HG03442 (cell line): ENCODE measurements at regions not wholly inside any gene's neighbourhood (a gene's known extent, or its start where the extent isn't known, plus 50 kb on each side); places are given as distances from the start of the nearest gene placed in this dataset.

Experiments
- ATAC-seq: cut with Tn5 transposase; IDR thresholded peaks from one replicate; pipeline ENCODE4 v1.9.1; 2021; ENCODE audit warnings: mild to moderate bottlenecking, moderate library complexity; ENCODE audit not compliant: unreplicated experiment

- ATAC-seq: no peak
Measured at GRCh38 chr5:125117566-125117965, 371.1 kb upstream of the ZNF608 start.

DNA sequence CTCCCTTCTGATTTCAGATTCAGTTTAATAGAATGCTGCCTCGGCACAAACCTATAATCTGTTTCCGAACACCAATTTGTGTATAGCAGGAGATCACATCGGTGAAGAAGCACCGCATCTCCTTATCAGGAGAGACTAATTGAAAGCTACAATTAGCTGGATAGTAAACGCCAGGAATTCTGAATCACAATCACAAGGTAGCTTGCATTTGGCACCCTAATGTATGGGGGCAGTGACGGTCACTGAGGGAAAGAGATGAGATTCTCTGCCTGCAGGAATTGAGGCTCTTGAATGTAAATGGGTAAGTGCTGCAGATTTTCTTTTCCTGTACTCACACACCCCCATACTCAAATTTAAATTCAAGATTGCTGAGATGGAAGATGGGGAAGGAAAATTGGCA lies 373.6 kb upstream of the ZNF608 start:
- no peak for ATAC-seq

DNA sequence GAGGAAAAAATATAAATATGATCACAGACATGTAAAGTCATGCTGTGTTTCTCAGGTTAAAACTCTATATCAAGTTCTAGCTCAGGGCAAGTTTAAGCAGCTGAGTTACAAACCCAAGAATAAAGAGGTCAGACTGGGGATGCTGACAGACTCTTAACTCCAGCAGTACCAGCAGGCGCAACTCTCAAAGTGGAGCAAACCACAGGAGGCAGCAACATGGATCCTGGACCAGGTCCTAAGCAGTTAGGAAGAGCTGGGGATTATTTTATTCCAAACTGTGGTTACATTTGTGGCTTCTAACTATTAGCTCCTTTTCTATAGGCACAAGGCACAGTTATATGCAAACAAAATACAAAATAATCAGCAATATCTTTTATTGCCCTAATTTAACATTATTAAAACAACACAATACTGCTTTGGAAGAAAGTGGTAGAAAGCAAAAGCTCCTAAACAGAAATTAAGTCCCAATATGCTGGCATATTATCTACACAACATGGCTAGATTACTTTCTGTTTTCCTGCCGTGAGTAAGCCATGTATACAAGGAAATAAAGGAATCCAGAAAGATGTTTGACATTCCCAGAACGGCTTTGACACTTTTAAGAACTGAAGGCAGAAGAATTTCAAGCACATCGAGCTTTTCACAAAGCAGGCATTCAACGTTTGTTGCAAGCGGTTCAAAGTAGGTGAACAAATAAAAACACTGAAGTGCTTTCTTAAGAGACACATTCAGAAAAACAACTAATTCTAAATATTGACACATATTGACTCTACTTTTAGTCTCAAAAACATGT lies 378.8 kb upstream of the ZNF608 start:
- ATAC-seq: no peak

GRCh38 chr5:125126050-125126449 lies 379.6 kb upstream of the ZNF608 start:
- ATAC-seq: no peak

DNA sequence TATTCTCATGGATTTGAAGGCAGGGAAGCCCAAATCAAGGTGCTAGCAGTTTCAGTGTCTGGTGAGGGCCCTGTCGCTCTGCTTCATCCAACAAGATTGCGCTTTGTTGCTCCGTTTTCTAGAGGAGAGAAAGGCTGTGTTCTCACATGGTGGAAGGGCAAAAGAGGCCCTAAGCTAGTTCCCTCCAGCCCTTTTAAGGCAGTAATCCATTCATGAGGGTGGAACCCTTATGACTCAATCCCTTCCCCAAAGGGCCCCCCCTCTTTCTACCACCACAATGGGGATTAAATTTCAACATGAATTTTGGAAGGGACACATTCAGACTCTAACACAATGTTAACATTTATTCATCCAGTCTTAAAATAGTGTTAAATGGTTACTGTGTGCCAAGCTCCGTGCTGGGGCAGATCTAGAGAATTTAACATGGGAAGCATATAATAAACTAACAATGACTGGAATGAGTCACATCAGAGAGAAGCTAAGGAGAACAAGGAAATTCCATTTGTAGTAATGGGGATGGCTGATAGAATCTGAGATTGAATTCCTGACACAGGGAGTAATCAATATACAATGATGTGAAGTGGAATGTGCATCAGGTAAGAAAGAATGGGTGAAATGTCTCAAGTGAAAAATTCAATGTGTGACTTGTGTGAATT lies 382.8 kb upstream of the ZNF608 start:
- ATAC-seq: no peak

- ATAC-seq: no peak
Measured at GRCh38 chr5:125130591-125130990, 384.2 kb upstream of the ZNF608 start.

DNA sequence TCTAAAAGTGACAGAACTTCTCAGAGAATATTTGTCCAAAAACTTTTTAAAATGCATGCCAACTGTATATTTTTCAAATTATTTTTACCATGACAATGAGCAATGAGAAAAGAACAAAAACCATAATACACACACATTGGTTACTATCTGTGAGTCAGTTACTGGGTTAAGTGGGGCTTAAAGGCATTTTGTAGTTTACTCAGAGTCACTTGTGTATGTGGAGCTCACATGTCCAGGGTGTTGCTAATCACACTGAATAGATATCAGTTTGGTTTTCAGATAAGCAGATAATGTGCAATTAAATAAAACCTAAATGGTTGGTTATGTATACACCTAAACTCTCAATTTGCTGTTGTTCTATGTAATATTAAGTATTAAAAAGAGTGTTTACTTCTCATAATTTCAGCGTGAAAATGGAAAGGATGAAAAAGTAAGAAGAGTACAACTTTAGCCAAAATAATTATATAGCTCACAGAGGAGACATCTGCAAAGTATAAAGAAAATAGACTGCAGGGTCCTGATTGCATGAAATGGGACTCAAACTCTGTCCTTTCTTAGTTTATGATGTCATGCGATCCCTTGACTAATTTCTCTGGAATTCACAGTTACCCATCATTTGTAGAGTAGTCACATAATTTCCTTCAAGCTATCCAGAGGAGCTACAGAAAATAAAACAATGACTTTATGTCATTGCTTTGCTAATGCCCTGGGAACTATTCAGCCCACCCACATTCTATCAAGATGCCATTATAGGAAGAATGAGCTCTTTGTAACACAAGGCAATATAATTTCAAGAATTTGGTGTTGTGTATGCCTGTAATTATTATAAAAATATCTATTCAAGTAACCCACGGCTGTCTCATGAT lies 388.0 kb upstream of the ZNF608 start:
- no peak for ATAC-seq

DNA sequence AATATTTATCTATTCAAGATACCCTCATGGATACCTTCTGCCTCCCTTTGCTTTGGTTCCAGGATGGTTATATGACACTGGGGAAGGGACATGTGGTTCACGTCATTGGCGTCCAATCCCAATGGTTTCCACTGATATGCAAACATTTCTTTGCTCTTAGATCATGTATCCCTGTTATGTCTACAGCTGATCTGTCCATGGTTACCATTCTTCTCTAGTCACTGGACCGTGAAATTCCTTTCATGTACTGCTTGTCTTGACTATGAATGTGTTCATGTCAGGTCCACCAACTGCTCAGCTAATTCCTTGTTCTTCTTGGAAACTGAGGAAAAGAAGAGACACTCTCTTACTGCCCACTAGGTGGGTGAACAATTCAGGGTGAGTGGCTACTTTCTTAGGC lies 391.1 kb upstream of the ZNF608 start:
- no peak for ATAC-seq

- ATAC-seq: no peak
Measured at GRCh38 chr5:125138266-125138665, 391.8 kb upstream of the ZNF608 start.

DNA sequence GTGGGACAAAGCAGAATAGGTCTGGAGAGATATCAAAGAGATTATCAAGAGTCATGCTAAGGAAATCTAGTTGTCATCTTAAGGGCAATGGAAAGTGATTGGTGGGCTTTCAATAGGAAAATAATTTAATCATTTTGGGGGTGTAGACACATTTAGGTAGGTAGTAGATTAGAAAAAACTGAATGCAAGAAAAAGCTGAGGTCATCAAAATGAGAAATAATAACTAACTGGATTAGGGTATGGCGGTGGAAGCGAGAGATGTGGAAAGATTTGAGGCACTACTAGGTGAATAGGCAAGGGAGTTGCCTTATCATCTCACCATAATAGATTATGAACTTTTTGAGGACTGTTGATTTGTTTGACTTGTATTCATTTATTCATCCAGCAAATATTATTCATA lies 393.2 kb upstream of the ZNF608 start:
- no peak for ATAC-seq

- ATAC-seq: no peak
Measured at GRCh38 chr5:125140220-125140619, 393.8 kb upstream of the ZNF608 start.

- no peak for ATAC-seq
Measured at GRCh38 chr5:125140855-125141254, 394.4 kb upstream of the ZNF608 start.

GRCh38 chr5:125142458-125142857 lies 396.0 kb upstream of the ZNF608 start:
- no peak for ATAC-seq

DNA sequence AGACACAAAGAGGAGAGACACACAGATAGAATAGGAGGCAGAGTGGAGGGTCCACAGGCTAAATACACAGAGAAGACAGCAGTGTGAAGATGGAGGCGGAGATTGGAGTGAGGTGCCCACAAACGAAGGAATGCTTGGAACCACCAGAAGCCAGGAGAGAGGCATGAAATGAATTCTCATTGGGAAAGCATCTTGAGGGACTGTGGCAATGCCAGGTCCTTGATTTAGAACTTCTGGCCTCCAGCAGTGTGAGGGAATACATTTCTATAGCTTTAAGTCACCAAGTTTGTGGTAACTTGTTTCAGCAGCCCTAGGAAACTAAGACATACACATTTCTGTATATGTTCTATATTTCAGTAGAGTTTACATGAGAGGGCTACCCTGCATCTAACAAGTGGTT lies 396.6 kb upstream of the ZNF608 start:
- no peak for ATAC-seq

DNA sequence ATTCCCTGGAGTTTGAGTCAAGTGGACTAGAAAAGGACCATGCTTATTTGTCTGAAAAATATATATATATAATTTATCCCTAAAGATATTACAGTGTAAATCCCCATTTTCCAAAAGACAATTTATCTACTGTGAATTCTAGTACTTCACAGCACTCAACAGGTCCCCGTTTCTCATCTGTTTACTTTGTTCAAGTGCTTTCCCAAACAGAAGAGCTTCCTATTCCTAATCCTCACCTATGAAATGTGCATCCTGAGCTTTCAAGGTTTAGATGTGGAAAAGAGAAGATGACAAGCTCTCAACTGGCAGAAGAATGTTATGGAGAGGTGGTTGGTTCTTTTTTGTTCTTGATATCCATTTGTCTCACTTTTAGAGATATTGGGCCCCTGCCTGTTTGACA lies 401.6 kb upstream of the ZNF608 start:
- no peak for ATAC-seq

DNA sequence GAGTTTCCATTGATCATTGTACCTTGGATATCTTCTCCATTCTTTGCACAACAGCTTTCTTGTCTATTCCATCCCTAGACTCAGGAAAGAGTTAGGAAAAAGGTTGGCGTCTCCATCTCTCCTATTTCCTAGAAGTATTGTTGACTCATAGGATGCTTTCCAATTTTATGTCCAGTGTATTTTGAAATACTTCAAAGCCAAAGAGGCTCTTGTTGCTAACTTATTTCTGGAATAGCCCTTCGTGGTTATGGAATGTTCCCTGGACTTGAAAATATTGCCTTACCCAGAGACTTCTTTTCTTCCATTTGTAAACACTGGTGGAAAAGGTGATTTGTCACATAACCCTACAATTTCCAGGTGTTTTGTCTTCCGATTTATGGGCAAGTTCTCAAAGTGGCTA lies 402.3 kb upstream of the ZNF608 start:
- ATAC-seq: no peak

DNA sequence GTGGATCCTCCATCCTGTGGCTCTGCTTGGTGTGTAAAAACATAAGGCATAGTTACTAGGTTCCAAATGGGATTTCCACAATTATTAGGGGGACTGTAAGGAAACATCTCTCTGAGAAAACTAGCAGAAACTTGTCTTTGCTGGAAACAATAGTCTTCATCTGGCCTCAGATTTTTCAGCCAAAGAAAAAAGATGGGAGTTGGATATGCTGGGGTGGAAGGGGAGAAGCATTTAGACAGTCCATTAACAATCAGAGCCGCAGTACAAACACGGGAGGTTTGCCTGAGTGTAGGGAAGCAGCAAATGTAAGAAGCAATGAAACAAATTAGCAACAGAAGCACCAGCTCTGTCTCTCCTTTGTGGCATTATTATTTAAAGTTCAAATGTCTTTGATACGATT lies 402.7 kb upstream of the ZNF608 start:
- no peak for ATAC-seq

- no peak for ATAC-seq
Measured at GRCh38 chr5:125149527-125149926, 403.1 kb upstream of the ZNF608 start.

- ATAC-seq: no peak
Measured at GRCh38 chr5:125150041-125150669, 403.7 kb upstream of the ZNF608 start.

- no peak for ATAC-seq
Measured at GRCh38 chr5:125151150-125151900, 404.9 kb upstream of the ZNF608 start.

- peak; percentile 58 for ATAC-seq
Measured at GRCh38 chr5:125152044-125152443, 405.6 kb upstream of the ZNF608 start.
